Keratinocyte (primary cell): ENCODE measurements at regions not wholly inside any gene's neighbourhood (a gene's known extent, or its start where the extent isn't known, plus 50 kb on each side); places are given as distances from the start of the nearest gene placed in this dataset.

Experiments
- DNase-seq: peaks from one replicate; pipeline ENCODE4 v3.0.0-alpha.2; 2011; ENCODE audit warnings: low read depth, missing footprints, low spot score
- FAIRE-seq: peaks from 2 replicates; lab custom pipeline; 2011; peaks lifted over from hg19 to GRCh38; lab: Jason Lieb, UNC
- H2AFZ ChIP-seq: 2 replicates; pipeline ENCODE4 v1.6.0; 2012; ENCODE audit warnings: low read length, control low read depth, inconsistent platforms; ENCODE audit not compliant: control insufficient read depth
- H3K27ac ChIP-seq: 2 replicates; pipeline ENCODE4 v1.5.1; 2011; ENCODE audit warnings: low read length; ENCODE audit not compliant: control insufficient read depth, insufficient read depth
- H3K27me3 ChIP-seq: 3 replicates; pipeline ENCODE4 v1.6.0; 2011; ENCODE audit warnings: low read length; ENCODE audit not compliant: control insufficient read depth, insufficient read depth; ENCODE audit errors: extremely low read depth
- H3K36me3 ChIP-seq, 2 experiments: 2 replicates in 1 of 2; 3 replicates in 1 of 2; pipeline ENCODE4 v1.5.1; 2011; ENCODE audit warnings: low read length in 2 of 2, mild to moderate bottlenecking in 1 of 2; ENCODE audit not compliant: control insufficient read depth in 2 of 2, insufficient read depth in 2 of 2; ENCODE audit errors: extremely low read depth in 1 of 2
- H3K4me1 ChIP-seq: 3 replicates; pipeline ENCODE4 v1.5.1; 2011; ENCODE audit warnings: low read length; ENCODE audit not compliant: control insufficient read depth, insufficient read depth; ENCODE audit errors: extremely low read depth
- H3K4me2 ChIP-seq: 3 replicates; pipeline ENCODE4 v1.6.0; 2011; ENCODE audit warnings: low read depth, low read length; ENCODE audit not compliant: control insufficient read depth, insufficient read depth; ENCODE audit errors: extremely low read depth
- H3K4me3 ChIP-seq, 3 experiments: fragments of 200-600 bp in 1 of 3; sonication (generic) in 1 of 3; 2 replicates in 2 of 3; 3 replicates in 1 of 3; pipeline ENCODE4 v1.5.1; 2011 to 2016; ENCODE audit warnings: low read length in 3 of 3, mild to moderate bottlenecking in 3 of 3, control low read depth in 2 of 3, inconsistent platforms in 1 of 3, low read depth in 1 of 3, mixed read lengths in 1 of 3, mixed run types in 1 of 3, moderate library complexity in 1 of 3; ENCODE audit not compliant: control insufficient read depth in 2 of 3, insufficient read depth in 2 of 3; ENCODE audit errors: extremely low read depth in 1 of 3
- H3K79me2 ChIP-seq: 2 replicates; pipeline ENCODE4 v1.6.0; 2012; ENCODE audit warnings: low read length; ENCODE audit not compliant: control insufficient read depth, insufficient read depth
- H3K9ac ChIP-seq: 3 replicates; pipeline ENCODE4 v1.6.0; 2011; ENCODE audit warnings: low read length; ENCODE audit not compliant: control insufficient read depth, insufficient read depth; ENCODE audit errors: extremely low read depth
- H3K9me1 ChIP-seq: 3 replicates; pipeline ENCODE4 v1.6.0; 2011; ENCODE audit warnings: low read length; ENCODE audit not compliant: control insufficient read depth, insufficient read depth; ENCODE audit errors: extremely low read depth
- H3K9me3 ChIP-seq: 2 replicates; pipeline ENCODE4 v1.5.1; 2012; ENCODE audit warnings: low read depth, low read length; ENCODE audit not compliant: control insufficient read depth
- H4K20me1 ChIP-seq: 3 replicates; pipeline ENCODE4 v1.6.0; 2011; ENCODE audit warnings: low read length; ENCODE audit not compliant: control insufficient read depth, insufficient read depth; ENCODE audit errors: extremely low read depth
- CTCF ChIP-seq, 3 experiments: IDR thresholded peaks in 1 of 3; conservative IDR thresholded peaks in 1 of 3; optimal IDR thresholded peaks in 1 of 3; 2 replicates in 2 of 3; 3 replicates in 1 of 3; pipeline versions ENCODE3 to v1.5.1; 2011; ENCODE audit warnings: low read length in 3 of 3, mild to moderate bottlenecking in 3 of 3, moderate library complexity in 2 of 3, control low read depth in 1 of 3, inconsistent platforms in 1 of 3; ENCODE audit not compliant: insufficient read depth in 2 of 3; ENCODE audit errors: extremely low read depth in 1 of 3
- EZH2 ChIP-seq: IDR thresholded peaks from one replicate; pipeline ENCODE4 v1.6.1; 2012; ENCODE audit warnings: inconsistent platforms, mild to moderate bottlenecking, low read length, moderate library complexity
- dilution Hi-C: fragments of 300-500 bp; cut with MboI; formaldehyde crosslinking; loops from one replicate; pipeline ENCODE4 v1.7.0; 2020; ENCODE audit warnings: low sequenced_read_pairs; ENCODE audit not compliant: extremely low pct_ligation_motif_present

- DNase-seq, result no peak
- H3K79me2 ChIP-seq, result no peaks in the 10 kb centered on the region
- H3K9ac ChIP-seq, result no peak overlapping the region
- no peaks in the 10 kb centered on the region for H4K20me1 ChIP-seq
- no peak overlapping the region for H3K4me2 ChIP-seq
- no peaks in the 10 kb centered on the region for H3K9me1 ChIP-seq
- H3K9me3 ChIP-seq, result no peaks in the 10 kb centered on the region
- no peaks in the 10 kb centered on the region for H3K36me3 ChIP-seq
- H3K27me3 ChIP-seq, result no peaks in the 10 kb centered on the region
- peaks cover 5% of the 10 kb centered on the region for H3K4me1 ChIP-seq
- no peak for FAIRE-seq
- no peak overlapping the region for H2AFZ ChIP-seq
- H3K27ac ChIP-seq, result no peak overlapping the region
- dilution Hi-C loops, result no loop called here
- H3K4me3 ChIP-seq, result no peak overlapping the region
- no peak for TF ChIP-seq EZH2
- no peak for TF ChIP-seq CTCF (optimal IDR thresholded peaks at IDR 0.05 in 1 of 3, IDR thresholded peaks at IDR 0.05 in 1 of 3, conservative IDR thresholded peaks at IDR 0.05 in 1 of 3; ENCODE audit: extremely low read depth in 1 of 3, insufficient read depth in 2 of 3, low read length in 3 of 3)
Observed at GRCh38 chr1:87421809-87422208, 93.1 kb downstream of the LMO4 start.

- DNase-seq, result no peak
- Histone ChIP-seq H3K27ac (no peak overlapping the region), H3K79me2 (no peaks in the 10 kb centered on the region), H3K9ac (no peak overlapping the region), H4K20me1 (no peaks in the 10 kb centered on the region), H3K36me3 (no peaks in the 10 kb centered on the region), H3K4me2 (no peak overlapping the region), H3K9me1 (no peaks in the 10 kb centered on the region), H3K9me3 (no peaks in the 10 kb centered on the region), H3K4me3 (no peak overlapping the region), H2AFZ (no peak overlapping the region), H3K4me1 (peaks cover 5% of the 10 kb centered on the region), H3K27me3 (no peaks in the 10 kb centered on the region)
- TF ChIP-seq EZH2 (no peak), CTCF (optimal IDR thresholded peaks at IDR 0.05 in 1 of 3, IDR thresholded peaks at IDR 0.05 in 1 of 3, conservative IDR thresholded peaks at IDR 0.05 in 1 of 3; ENCODE audit: extremely low read depth in 1 of 3, insufficient read depth in 2 of 3, low read length in 3 of 3) (no peak)
- FAIRE-seq, result no peak
- dilution Hi-C loops, result no loop called here
Observed at GRCh38 chr1:87424541-87424940, 95.9 kb downstream of the LMO4 start.
